ENCODE measurements at regions not wholly inside any gene's neighbourhood (a gene's known extent, or its start where the extent isn't known, plus 50 kb on each side); places are given as distances from the start of the nearest gene placed in this dataset.
A peak's percentile ranks its signal among the peaks of the same experiment; 100 is the strongest.

DNA sequence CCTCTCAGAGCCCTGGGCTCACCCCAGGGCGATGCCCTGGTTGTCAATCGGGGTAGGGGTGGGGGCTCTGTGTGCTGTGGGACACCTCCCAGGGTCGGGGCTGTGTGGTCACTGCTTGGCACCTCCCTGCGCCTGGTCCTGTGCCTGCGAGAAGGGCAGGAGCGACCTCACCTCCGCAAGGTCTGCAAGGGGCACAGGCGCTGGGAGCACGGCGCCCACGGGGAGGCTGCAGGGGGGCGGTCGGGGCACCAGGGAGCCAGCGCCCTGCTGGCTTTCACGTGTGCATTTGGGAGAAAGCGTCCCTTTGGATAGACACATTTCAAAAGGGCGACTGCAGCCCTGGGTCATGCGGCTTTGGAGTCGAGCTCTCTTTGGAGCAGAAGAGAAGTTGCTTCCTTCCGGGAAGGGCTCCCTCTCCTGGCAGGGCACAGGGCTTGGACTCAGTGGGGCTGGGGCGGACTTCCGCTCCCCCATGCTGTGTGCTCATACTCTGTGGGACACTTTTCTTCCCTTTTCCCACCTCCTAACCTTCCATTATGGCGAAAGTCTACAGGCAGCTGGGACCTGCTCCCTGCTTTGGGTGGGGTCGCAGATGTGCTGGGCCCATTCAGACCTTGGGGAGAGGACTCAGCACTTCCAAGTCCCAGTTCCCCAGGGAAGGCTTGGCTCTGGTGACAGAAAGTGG is 52.9 kb upstream of the SLC28A3 start:
- Mint-ChIP-seq H3K27me3 (peaks cover 13% of the 10 kb centered on the region), H3K4me1 (no peaks in the 10 kb centered on the region), H3K36me3 (no peaks in the 10 kb centered on the region), H3K4me3 (no peak overlapping the region), H3K9me3 (ENCODE audit: low read depth) (no peaks in the 10 kb centered on the region), H3K27ac (no peak overlapping the region)
- DNase-seq (no peak), ATAC-seq (no peak)
- CTCF ChIA-PET = interaction anchor here (1.3 to 1.6 kb wide), 2 partner anchors 11 to 1029 kb away, joined by 3 read pairs; no protein-coding TSS in a partner anchor

DNA sequence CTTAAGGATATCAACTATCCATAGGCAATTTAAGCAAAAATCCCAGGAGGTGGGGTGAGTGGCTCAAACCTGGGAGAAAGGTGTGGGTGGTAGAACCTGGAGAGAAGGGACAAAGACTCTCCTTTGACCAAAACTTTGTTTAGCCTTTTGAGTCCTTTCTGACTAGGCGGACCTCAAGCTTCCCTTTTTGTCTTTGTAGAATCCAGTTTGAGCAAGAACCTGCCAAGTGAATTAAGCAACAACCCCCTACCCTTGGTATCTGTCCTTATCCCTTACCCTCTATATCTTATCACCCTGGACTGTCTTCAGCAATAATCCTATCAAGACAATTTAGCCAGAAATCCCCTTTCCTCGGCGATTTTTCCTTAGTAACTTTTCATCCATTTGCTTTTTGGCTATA is 53.5 kb upstream of the SLC28A3 start:
- DNase-seq (no peak), ATAC-seq (no peak)
- H3K4me1 Mint-ChIP-seq = no peaks in the 10 kb centered on the region
- no peaks in the 10 kb centered on the region for H3K9me3 Mint-ChIP-seq (ENCODE audit: low read depth)
- H3K27ac Mint-ChIP-seq = no peak overlapping the region
- peaks cover 13% of the 10 kb centered on the region for H3K27me3 Mint-ChIP-seq
- H3K36me3 Mint-ChIP-seq = no peaks in the 10 kb centered on the region
- CTCF ChIA-PET = interaction anchor here (1.3 to 1.6 kb wide), 2 partner anchors 10 to 1029 kb away, joined by 3 read pairs; no protein-coding TSS in a partner anchor
- no peak overlapping the region for H3K4me3 Mint-ChIP-seq

DNA sequence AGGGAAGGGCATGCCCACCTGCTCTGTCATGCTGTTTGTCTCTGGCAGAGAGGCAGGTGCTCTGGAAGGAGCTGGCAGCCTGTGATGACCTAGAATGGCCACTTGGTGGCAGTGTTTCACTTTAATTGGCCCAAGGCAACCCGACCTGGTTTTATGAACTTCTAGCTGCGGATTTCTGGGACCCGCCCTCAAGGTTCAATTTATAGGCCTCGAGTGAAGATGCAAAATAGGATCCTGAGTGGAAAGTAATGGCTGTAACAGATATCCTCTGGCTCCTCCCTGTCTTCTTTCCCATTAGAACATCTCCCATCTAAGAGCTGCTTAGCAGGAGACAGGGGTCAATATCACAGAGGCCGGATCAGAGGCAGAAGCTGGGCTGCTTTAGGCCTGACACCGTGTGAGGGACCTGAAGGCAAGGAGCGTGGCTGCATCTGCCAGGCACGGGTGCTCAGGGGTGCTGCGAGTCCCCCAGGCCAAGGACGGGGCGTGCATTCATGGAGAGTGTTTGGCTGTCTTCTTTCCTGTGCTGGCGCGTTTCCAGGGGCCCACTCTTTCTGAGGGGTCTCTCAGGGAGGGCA is 56.7 kb upstream of the SLC28A3 start:
- no peak overlapping the region for H3K27ac Mint-ChIP-seq
- peak; percentile 71 for ATAC-seq
- CTCF ChIA-PET = interaction anchor here (0.8 to 2.1 kb wide), 17 partner anchors 9 to 1301 kb away, joined by 3 to 11 read pairs (median 3); no protein-coding TSS in a partner anchor
- no peaks in the 10 kb centered on the region for H3K27me3 Mint-ChIP-seq
- no peaks in the 10 kb centered on the region for H3K9me3 Mint-ChIP-seq (ENCODE audit: low read depth)
- DNase-seq = peak; percentile 71
- no peaks in the 10 kb centered on the region for H3K4me1 Mint-ChIP-seq
- H3K36me3 Mint-ChIP-seq = no peaks in the 10 kb centered on the region
- no peak overlapping the region for H3K4me3 Mint-ChIP-seq

DNA sequence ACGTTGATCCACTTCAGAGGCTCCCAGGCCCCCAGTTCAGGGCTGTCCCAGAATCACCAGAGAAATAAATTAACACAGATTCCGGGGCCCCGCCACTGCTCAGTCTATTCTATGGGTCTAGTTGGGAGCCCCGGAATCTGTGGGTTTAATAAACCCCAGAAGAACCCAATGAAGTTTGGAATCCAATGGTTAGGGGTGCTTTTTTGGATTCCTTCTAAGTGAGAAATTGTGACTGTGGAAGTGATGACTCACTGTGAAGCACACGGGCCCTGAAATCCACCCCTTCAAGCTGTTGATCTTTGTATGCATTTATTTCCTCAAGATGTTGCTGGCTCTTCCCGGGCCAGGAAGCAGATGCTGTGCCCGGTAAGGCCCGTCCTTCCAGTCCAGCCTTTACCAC is 57.3 kb upstream of the SLC28A3 start:
- Mint-ChIP-seq H3K4me3 (no peak overlapping the region), H3K9me3 (ENCODE audit: low read depth) (no peaks in the 10 kb centered on the region), H3K27ac (no peak overlapping the region), H3K27me3 (no peaks in the 10 kb centered on the region), H3K4me1 (no peaks in the 10 kb centered on the region), H3K36me3 (no peaks in the 10 kb centered on the region)
- ATAC-seq = no peak
- CTCF ChIA-PET = interaction anchor here (0.9 to 2.1 kb wide), 8 partner anchors 9 to 1214 kb away, joined by 3 to 11 read pairs (median 7); no protein-coding TSS in a partner anchor
- DNase-seq = no peak

DNA sequence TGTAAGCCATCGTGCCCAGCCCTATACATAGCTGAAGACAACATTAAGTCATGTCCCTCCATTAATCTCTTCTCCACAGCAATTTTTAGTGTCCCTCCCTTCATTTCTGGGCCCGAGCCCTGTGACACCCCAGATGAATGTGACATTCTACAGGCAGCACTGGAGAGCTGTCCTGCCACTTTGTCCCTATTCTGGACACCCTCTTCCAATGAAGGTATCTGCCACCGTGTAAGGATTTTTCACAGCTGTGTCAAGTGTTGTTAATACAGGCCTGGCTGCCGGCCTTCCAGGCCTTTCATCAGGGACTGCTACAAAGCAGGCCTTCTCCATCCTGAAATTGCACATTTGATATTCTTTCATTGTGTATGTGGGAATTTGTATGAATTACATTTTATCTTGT is 62.0 kb upstream of the SLC28A3 start:
- Mint-ChIP-seq H3K9me3 (ENCODE audit: low read depth) (no peaks in the 10 kb centered on the region), H3K4me3 (no peak overlapping the region), H3K27ac (no peak overlapping the region), H3K36me3 (no peaks in the 10 kb centered on the region), H3K4me1 (no peaks in the 10 kb centered on the region), H3K27me3 (no peaks in the 10 kb centered on the region)
- ATAC-seq = no peak
- DNase-seq = no peak
- CTCF ChIA-PET = no interaction called here

DNA sequence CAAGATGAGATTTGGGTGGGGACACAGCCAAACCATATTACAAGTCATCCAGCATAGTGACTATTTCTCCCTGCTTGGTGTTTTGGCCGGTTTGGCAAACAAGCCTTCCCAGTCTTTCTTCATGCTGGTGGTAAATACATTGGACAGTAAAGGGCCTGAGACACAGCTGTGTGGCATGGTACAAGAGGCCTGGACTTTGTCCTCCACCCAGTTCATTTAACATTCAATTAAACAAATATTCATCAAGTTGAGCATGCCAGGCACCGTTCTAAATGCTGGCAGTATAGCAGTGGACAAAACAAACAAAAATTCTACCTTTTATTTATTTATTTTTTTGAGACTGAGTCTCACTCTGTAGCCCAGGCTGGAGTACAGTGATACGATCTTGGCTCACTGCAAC is 62.7 kb upstream of the SLC28A3 start:
- Mint-ChIP-seq H3K27me3 (no peaks in the 10 kb centered on the region), H3K4me3 (no peak overlapping the region), H3K4me1 (no peaks in the 10 kb centered on the region), H3K36me3 (no peaks in the 10 kb centered on the region), H3K9me3 (ENCODE audit: low read depth) (no peaks in the 10 kb centered on the region), H3K27ac (no peak overlapping the region)
- ATAC-seq (no peak), DNase-seq (no peak)
- CTCF ChIA-PET = interaction anchor here (1.0 kb wide), 1 partner anchor 740 kb away, joined by 3 read pairs; no protein-coding TSS in a partner anchor

DNA sequence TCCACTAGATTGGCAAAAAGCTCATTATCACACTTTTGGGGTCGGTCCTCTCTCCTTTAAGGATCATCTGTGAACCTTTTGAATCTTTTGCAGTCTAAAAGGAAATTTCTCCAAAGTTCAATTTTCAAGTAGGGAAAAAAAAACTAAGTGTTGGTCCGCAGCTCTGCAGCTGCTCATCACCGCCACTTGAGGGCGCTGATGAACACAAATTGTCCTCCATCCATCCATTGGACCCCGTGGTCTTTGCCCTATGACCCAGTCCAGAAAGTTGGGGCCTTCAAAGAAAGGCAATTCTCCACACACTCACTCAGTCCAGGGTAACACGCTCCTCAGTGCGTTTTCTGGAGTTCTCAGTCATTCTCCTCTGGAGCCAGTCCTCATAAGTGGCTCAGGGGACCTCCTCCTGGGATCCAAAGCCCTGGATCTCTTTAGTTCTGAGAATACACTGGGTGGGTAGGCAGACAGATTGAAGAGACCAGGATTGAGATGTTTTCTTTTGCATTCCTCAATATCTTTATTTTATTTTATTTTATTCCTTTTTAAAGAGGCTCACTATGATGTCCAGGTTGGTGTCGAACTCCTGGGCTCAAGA is 63.6 kb upstream of the SLC28A3 start:
- Mint-ChIP-seq H3K4me1 (no peaks in the 10 kb centered on the region), H3K27ac (no peak overlapping the region), H3K4me3 (no peak overlapping the region), H3K36me3 (no peaks in the 10 kb centered on the region), H3K9me3 (ENCODE audit: low read depth) (no peaks in the 10 kb centered on the region), H3K27me3 (no peaks in the 10 kb centered on the region)
- CTCF ChIA-PET = interaction anchor here (1.0 to 1.1 kb wide), 2 partner anchors 10 to 739 kb away, joined by 3 read pairs; no protein-coding TSS in a partner anchor
- ATAC-seq = no peak
- no peak for DNase-seq

DNA sequence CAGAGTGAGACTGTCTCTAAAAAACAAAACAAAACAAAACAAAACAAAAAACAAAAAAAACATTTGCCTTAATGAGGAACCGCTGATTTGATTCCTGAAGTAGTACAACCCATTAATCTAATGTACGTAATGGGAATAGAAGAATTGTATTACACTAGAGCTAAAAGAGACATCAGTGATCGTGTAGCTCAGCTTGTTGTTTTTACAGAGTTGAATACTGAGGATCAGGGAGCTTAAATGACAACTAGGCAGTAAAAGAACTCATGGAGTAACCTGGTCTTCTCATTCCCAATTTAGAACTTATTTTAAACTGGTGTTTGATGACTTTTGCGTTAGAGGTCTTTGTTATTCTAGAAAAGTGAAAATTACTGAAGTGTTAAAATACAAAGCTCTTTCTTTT is 65.1 kb upstream of the SLC28A3 start:
- Mint-ChIP-seq H3K9me3 (ENCODE audit: low read depth) (no peaks in the 10 kb centered on the region), H3K4me1 (no peaks in the 10 kb centered on the region), H3K27me3 (no peaks in the 10 kb centered on the region), H3K36me3 (no peaks in the 10 kb centered on the region), H3K27ac (no peak overlapping the region), H3K4me3 (no peak overlapping the region)
- ATAC-seq (no peak), DNase-seq (no peak)
- CTCF ChIA-PET = interaction anchor here (1.0 kb wide), 1 partner anchor 9 kb away, joined by 5 read pairs; no protein-coding TSS in a partner anchor

DNA sequence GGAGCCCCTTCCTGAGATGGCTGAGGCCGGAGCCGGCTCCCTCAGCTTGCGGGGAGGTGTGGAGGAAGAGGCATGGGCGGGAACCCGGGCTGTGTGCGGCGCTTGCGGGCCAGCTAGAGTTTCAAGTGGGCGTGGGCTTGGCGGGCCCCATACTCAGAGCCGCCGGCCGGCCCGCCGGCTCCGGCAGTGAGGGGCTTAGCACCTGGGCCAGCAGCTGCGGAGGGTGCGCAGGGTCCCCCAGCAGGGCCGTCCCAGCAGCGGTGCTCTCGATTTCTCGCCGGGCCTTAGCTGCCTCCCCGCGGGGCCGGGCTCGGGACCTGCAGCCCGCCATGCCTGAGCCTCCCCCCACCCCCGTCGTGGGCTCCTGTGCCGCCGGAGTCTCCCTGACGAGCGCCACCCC is 67.9 kb upstream of the SLC28A3 start:
- no peaks in the 10 kb centered on the region for H3K27me3 Mint-ChIP-seq
- CTCF ChIA-PET = no interaction called here
- no peak overlapping the region for H3K4me3 Mint-ChIP-seq
- DNase-seq (no peak), ATAC-seq (no peak)
- no peaks in the 10 kb centered on the region for H3K9me3 Mint-ChIP-seq (ENCODE audit: low read depth)
- H3K27ac Mint-ChIP-seq = no peak overlapping the region
- H3K4me1 Mint-ChIP-seq = no peaks in the 10 kb centered on the region
- H3K36me3 Mint-ChIP-seq = no peaks in the 10 kb centered on the region

DNA sequence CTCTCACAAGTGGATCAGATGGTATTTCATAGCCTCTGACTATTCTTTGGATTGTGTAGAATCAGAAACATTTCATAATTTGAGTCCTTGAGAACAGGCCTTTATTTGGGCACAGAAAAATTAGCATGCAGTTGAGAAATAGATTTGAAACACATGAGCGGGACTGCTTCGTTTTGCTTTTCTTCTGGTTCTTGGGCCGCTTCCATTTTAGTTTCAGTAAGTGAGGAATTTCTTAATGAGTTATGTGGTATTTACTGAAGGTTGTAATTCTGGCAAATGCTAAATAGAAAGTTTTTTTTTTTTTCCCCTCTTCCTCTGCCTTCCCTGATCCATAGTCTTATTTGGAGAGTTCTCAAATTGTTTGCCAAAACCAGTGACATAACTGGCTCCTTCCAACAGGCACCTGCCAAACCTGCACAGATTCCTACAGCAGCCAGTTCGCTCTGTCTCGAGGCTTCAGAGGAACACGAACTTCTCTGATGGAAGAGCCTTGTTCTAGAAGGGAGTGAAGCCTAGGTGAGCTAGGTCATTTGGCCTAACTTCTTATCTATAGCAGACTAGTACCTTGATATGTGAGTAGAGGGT is 71.2 kb upstream of the SLC28A3 start:
- no peak overlapping the region for H3K4me3 Mint-ChIP-seq
- H3K27ac Mint-ChIP-seq = no peak overlapping the region
- no peak for ATAC-seq
- no peaks in the 10 kb centered on the region for H3K4me1 Mint-ChIP-seq
- no peaks in the 10 kb centered on the region for H3K27me3 Mint-ChIP-seq
- no peaks in the 10 kb centered on the region for H3K9me3 Mint-ChIP-seq (ENCODE audit: low read depth)
- DNase-seq = no peak
- CTCF ChIA-PET = no interaction called here
- no peaks in the 10 kb centered on the region for H3K36me3 Mint-ChIP-seq

DNA sequence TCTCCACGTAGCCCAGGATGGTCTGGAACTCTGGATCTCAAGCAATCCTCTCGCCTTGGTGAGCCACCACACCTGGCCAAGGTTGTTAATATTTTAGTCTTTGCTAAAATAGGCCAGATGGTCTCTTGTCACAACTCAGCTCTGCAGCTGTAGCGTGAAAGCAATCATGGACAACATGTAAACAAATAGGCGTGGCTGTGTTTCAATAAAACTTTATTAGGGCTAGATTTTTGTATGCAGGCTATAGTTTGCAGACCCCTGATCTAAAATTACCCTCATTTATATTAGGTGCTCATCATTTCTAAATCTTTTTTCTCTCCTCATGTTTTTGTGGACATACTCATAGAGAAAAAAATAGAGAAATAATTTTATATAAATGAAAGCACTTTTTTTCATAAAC is 72.1 kb upstream of the SLC28A3 start:
- H3K9me3 Mint-ChIP-seq (ENCODE audit: low read depth) = no peaks in the 10 kb centered on the region
- H3K4me3 Mint-ChIP-seq = no peak overlapping the region
- H3K27ac Mint-ChIP-seq = no peak overlapping the region
- CTCF ChIA-PET = no interaction called here
- no peaks in the 10 kb centered on the region for H3K27me3 Mint-ChIP-seq
- H3K4me1 Mint-ChIP-seq = no peaks in the 10 kb centered on the region
- H3K36me3 Mint-ChIP-seq = no peaks in the 10 kb centered on the region
- ATAC-seq (no peak), DNase-seq (no peak)

DNA sequence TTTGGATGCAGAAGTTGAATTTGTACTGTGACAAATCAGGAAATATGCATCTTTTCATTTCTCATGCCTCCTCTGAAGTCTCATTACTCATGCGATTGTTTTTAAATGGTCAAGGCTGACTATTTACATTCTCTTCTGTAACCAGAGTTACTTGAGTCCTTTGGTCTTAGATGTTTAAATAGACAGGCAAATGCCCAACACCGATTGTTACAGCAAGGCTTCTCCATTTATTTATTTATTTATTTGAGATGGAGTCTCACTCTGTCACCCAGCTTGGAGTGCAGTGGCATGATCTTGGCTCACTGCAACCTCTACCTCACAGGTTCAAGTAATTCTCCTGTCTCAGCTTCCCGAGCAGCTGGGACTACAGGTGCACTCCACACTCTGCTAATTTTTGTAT is 72.7 kb upstream of the SLC28A3 start:
- Mint-ChIP-seq H3K36me3 (no peaks in the 10 kb centered on the region), H3K27ac (no peak overlapping the region), H3K4me3 (no peak overlapping the region), H3K4me1 (no peaks in the 10 kb centered on the region), H3K9me3 (ENCODE audit: low read depth) (no peaks in the 10 kb centered on the region), H3K27me3 (no peaks in the 10 kb centered on the region)
- DNase-seq (no peak), ATAC-seq (no peak)
- CTCF ChIA-PET = no interaction called here

DNA sequence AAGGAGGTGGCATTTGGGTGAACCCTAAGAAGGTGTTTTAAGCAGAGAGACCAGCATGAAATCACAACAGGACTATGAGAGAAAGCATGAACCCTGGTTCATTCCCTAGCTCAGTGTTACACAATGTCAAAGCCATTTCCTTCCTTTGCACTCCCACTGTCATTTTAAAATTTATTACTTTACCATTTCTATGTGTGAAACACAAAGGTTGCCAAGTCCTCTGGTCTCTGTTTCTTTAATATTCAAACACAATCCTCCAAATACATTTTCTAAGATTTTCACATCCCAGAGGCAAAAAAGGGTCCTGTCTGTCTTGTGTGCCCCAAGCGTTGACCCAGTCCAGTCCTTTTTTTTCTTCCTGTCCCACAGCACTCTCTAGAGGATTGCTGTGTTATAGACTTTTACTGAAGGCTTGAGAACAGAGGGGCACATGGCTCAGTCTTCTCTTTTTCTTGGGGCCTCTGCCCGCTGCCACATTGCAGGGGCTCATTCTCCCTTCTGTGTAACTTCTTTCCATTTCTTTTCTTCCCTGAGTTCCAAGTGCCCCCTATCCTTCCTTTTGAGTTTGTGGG is 78.6 kb upstream of the SLC28A3 start:
- no peak for DNase-seq
- Mint-ChIP-seq H3K9me3 (ENCODE audit: low read depth) (no peaks in the 10 kb centered on the region), H3K4me3 (no peak overlapping the region), H3K27me3 (no peaks in the 10 kb centered on the region), H3K36me3 (no peaks in the 10 kb centered on the region), H3K4me1 (no peaks in the 10 kb centered on the region), H3K27ac (no peak overlapping the region)
- CTCF ChIA-PET = interaction anchor here (0.8 kb wide), 1 partner anchor 22 kb away, joined by 3 read pairs; no protein-coding TSS in a partner anchor
- no peak for ATAC-seq
